ENCODE measurements at regions not wholly inside any gene's neighbourhood (a gene's known extent, or its start where the extent isn't known, plus 50 kb on each side); places are given as distances from the start of the nearest gene placed in this dataset.

DNA sequence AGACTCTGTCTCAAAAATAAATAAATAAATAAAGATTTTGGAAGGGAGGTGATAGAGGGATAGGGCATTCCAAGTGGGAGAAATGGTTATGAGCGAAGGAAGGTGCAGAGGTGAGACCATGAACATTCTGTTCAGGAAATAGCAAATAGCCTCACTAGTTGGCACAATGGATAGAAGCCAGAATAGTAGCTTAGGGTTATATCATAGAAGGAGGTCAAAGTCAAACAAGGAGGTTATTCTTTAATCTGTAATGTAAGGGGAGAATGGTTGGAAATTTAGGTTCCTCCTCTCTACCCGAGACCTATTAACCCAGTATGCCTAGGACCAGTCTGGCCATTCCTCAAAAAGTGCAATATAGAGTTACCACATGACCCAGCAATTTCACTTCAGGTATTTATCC lies 275.8 kb downstream of the MN1 start:
- H4K20me1 ChIP-seq (ENCODE audit: control insufficient read depth, extremely low read depth, insufficient read depth, low read length), result no peaks in the 10 kb centered on the region
- no peaks in the 10 kb centered on the region for H3K9me1 ChIP-seq (ENCODE audit: control insufficient read depth, extremely low read depth, insufficient read depth, low read length)
- no peaks in the 10 kb centered on the region for H3K4me1 ChIP-seq (ENCODE audit: control insufficient read depth, extremely low read depth, insufficient read depth, low read length)
- no peaks in the 10 kb centered on the region for H3K27me3 ChIP-seq (ENCODE audit: control insufficient read depth, extremely low read depth, insufficient read depth, low read length)
- dilution Hi-C loops (cut with MboI; ENCODE audit: extremely low pct_ligation_motif_present, low sequenced_read_pairs), result no loop called here
- H3K79me2 ChIP-seq (ENCODE audit: control insufficient read depth, insufficient read depth, low read length), result no peaks in the 10 kb centered on the region
- no peaks in the 10 kb centered on the region for H3K36me3 ChIP-seq (ENCODE audit: control insufficient read depth in 2 of 2, extremely low read depth in 1 of 2, insufficient read depth in 2 of 2, low read length in 2 of 2)
- FAIRE-seq (no peak), DNase-seq (ENCODE audit: low read depth, low spot score) (no peak)
- TF ChIP-seq EZH2 (IDR thresholded peaks at IDR 0.05; ENCODE audit: low read length), result no peak
- TF ChIP-seq, protein P1, sequence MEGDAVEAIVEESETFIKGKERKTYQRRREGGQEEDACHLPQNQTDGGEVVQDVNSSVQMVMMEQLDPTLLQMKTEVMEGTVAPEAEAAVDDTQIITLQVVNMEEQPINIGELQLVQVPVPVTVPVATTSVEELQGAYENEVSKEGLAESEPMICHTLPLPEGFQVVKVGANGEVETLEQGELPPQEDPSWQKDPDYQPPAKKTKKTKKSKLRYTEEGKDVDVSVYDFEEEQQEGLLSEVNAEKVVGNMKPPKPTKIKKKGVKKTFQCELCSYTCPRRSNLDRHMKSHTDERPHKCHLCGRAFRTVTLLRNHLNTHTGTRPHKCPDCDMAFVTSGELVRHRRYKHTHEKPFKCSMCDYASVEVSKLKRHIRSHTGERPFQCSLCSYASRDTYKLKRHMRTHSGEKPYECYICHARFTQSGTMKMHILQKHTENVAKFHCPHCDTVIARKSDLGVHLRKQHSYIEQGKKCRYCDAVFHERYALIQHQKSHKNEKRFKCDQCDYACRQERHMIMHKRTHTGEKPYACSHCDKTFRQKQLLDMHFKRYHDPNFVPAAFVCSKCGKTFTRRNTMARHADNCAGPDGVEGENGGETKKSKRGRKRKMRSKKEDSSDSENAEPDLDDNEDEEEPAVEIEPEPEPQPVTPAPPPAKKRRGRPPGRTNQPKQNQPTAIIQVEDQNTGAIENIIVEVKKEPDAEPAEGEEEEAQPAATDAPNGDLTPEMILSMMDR (optimal IDR thresholded peaks at IDR 0.05 in 1 of 3, IDR thresholded peaks at IDR 0.05 in 1 of 3, conservative IDR thresholded peaks at IDR 0.05 in 1 of 3; ENCODE audit: extremely low read depth in 1 of 3, insufficient read depth in 2 of 3, low read length in 3 of 3), result no peak
- H2AFZ ChIP-seq (ENCODE audit: control insufficient read depth, low read length), result no peak overlapping the region
- H3K4me2 ChIP-seq (ENCODE audit: control insufficient read depth, extremely low read depth, insufficient read depth, low read depth, low read length), result no peak overlapping the region
- H3K9ac ChIP-seq (ENCODE audit: control insufficient read depth, extremely low read depth, insufficient read depth, low read length), result no peak overlapping the region
- no peak overlapping the region for H3K27ac ChIP-seq (ENCODE audit: control insufficient read depth, insufficient read depth, low read length)
- no peaks in the 10 kb centered on the region for H3K9me3 ChIP-seq (ENCODE audit: control insufficient read depth, low read depth, low read length)
- H3K4me3 ChIP-seq (ENCODE audit: control insufficient read depth in 2 of 3, extremely low read depth in 1 of 3, insufficient read depth in 2 of 3, low read depth in 1 of 3, low read length in 3 of 3), result no peak overlapping the region

DNA sequence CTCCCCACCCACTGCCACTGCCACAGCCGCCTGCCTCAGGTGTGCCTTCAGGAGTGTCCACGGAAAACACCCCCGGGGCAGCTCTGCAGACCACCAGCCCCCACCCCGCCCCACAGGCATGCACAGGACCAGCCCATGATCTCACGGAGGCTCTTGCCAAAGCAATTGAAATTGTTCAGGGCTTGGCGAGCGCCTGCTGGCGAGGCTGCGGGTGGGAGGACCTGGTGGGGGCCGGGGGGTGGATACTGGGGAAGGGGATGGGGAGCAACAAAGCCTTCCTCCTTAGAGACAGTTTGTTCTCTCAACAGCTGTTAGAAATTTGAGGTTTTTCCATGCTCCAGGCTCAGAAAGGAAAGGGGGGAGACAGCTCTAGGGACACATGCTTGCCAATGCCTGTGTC lies 274.7 kb downstream of the MN1 start:
- TF ChIP-seq EZH2 (IDR thresholded peaks at IDR 0.05; ENCODE audit: low read length), result no peak
- TF ChIP-seq, protein P1 (optimal IDR thresholded peaks at IDR 0.05 in 1 of 3, IDR thresholded peaks at IDR 0.05 in 1 of 3, conservative IDR thresholded peaks at IDR 0.05 in 1 of 3; ENCODE audit: extremely low read depth in 1 of 3, insufficient read depth in 2 of 3, low read length in 3 of 3), result no peak
- Histone ChIP-seq H2AFZ (ENCODE audit: control insufficient read depth, low read length) (no peak overlapping the region), H3K36me3 (ENCODE audit: control insufficient read depth in 2 of 2, extremely low read depth in 1 of 2, insufficient read depth in 2 of 2, low read length in 2 of 2) (no peaks in the 10 kb centered on the region), H3K79me2 (ENCODE audit: control insufficient read depth, insufficient read depth, low read length) (no peaks in the 10 kb centered on the region), H3K4me1 (ENCODE audit: control insufficient read depth, extremely low read depth, insufficient read depth, low read length) (peaks cover 5% of the 10 kb centered on the region), H3K9me3 (ENCODE audit: control insufficient read depth, low read depth, low read length) (no peaks in the 10 kb centered on the region), H3K4me2 (ENCODE audit: control insufficient read depth, extremely low read depth, insufficient read depth, low read depth, low read length) (no peak overlapping the region), H3K4me3 (ENCODE audit: control insufficient read depth in 2 of 3, extremely low read depth in 1 of 3, insufficient read depth in 2 of 3, low read depth in 1 of 3, low read length in 3 of 3) (no peak overlapping the region), H3K9ac (ENCODE audit: control insufficient read depth, extremely low read depth, insufficient read depth, low read length) (no peak overlapping the region), H4K20me1 (ENCODE audit: control insufficient read depth, extremely low read depth, insufficient read depth, low read length) (no peaks in the 10 kb centered on the region), H3K27ac (ENCODE audit: control insufficient read depth, insufficient read depth, low read length) (no peak overlapping the region), H3K9me1 (ENCODE audit: control insufficient read depth, extremely low read depth, insufficient read depth, low read length) (no peaks in the 10 kb centered on the region), H3K27me3 (ENCODE audit: control insufficient read depth, extremely low read depth, insufficient read depth, low read length) (no peaks in the 10 kb centered on the region)
- DNase-seq (ENCODE audit: low read depth, low spot score), result no peak
- no peak for FAIRE-seq
- dilution Hi-C loops (cut with MboI; ENCODE audit: extremely low pct_ligation_motif_present, low sequenced_read_pairs), result no loop called here

All from keratinocyte (primary cell).